Mesothelial cell of epicardium (in vitro differentiated cells): ENCODE measurements at regions not wholly inside any gene's neighbourhood (a gene's known extent, or its start where the extent isn't known, plus 50 kb on each side); places are given as distances from the start of the nearest gene placed in this dataset.

ENCODE experiments used
- DNase-seq, 2 experiments: peaks; one replicate each; pipeline ENCODE4 v3.0.0; 2021; ENCODE audit warnings: low spot score in 2 of 2; ENCODE audit not compliant: unreplicated experiment in 2 of 2
- H3K27ac Mint-ChIP-seq: 2 replicates; pipeline ENCODE4 v1.8.0; 2021; ENCODE audit warnings: mixed read lengths
- H3K27me3 Mint-ChIP-seq: 2 replicates; pipeline ENCODE4 v1.8.0; 2021; ENCODE audit warnings: low read depth, mixed read lengths
- H3K36me3 Mint-ChIP-seq: 2 replicates; pipeline ENCODE4 v1.8.0; 2021; ENCODE audit warnings: mixed read lengths
- H3K4me1 Mint-ChIP-seq: 2 replicates; pipeline ENCODE4 v1.8.0; 2021; ENCODE audit warnings: mixed read lengths
- H3K4me3 Mint-ChIP-seq: 2 replicates; pipeline ENCODE4 v1.8.0; 2021; ENCODE audit warnings: mild to moderate bottlenecking, moderate library complexity, mixed read lengths
- H3K9me3 Mint-ChIP-seq: 2 replicates; pipeline ENCODE4 v1.8.0; 2021; ENCODE audit warnings: mixed read lengths
- CTCF ChIP-seq: fragments of 200-600 bp; sonication (generic); IDR thresholded peaks from one replicate; pipeline ENCODE4 v1.5.0; 2021; ENCODE audit warnings: antibody characterized with exemption; ENCODE audit not compliant: unreplicated experiment

GRCh38 chr18:67977067-67977616, 460.6 kb upstream of the DSEL start:
- H3K27ac Mint-ChIP-seq = no peak overlapping the region
- no peak for TF ChIP-seq CTCF
- no peak overlapping the region for H3K4me3 Mint-ChIP-seq
- no peaks in the 10 kb centered on the region for H3K4me1 Mint-ChIP-seq
- H3K9me3 Mint-ChIP-seq = no peaks in the 10 kb centered on the region
- H3K36me3 Mint-ChIP-seq = no peaks in the 10 kb centered on the region
- DNase-seq = no peak
- H3K27me3 Mint-ChIP-seq = no peaks in the 10 kb centered on the region

DNA sequence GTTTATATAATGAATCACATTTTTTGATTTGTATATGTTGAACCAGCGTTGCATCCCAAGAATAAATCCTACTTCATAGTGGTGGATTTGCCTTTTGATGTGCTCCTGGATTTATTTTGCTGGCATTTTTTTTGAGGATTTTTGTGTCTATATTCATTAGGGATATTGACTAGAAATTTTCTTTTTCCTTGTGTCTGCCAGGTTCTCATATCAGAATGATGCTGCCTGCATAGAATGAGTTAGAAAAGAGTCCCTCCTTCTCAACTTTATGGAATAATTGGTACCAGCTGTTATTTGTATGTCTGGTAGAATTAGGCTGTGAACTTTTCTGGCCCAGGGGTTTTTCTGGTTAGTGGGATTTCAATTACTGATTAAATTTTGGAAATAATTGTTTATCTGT, 457.4 kb upstream of the DSEL start:
- no peak for DNase-seq
- no peaks in the 10 kb centered on the region for H3K4me1 Mint-ChIP-seq
- no peak for TF ChIP-seq CTCF

GRCh38 chr18:67969458-67969857, 452.9 kb upstream of the DSEL start:
- DNase-seq = no peak

More for the DNA sequence above, 457.4 kb upstream of the DSEL start:
- Mint-ChIP-seq H3K27ac (no peak overlapping the region), H3K4me3 (no peak overlapping the region), H3K9me3 (no peaks in the 10 kb centered on the region), H3K27me3 (no peaks in the 10 kb centered on the region), H3K36me3 (no peaks in the 10 kb centered on the region)

DNA sequence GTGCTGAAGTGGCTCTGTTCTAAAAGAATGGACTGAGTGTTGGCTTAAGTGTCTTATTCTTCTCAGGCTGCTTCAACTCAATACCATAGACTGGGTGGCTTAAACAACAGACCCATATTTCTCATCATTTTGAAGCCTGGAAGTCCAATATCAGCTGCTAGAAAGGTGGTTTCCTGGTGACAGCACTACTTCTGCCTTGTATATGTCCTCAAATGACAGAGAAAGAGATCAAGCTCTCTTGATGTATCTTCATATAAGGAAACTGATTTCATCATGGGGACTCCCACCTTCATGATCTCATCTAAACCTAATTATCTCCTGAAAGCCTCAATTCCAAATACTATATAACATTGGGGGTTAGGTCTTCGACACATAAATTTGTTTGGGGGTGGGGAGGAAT, 449.7 kb upstream of the DSEL start:
- Mint-ChIP-seq H3K36me3 (no peaks in the 10 kb centered on the region), H3K4me3 (no peak overlapping the region), H3K27me3 (no peaks in the 10 kb centered on the region), H3K9me3 (no peaks in the 10 kb centered on the region), H3K27ac (no peak overlapping the region), H3K4me1 (no peaks in the 10 kb centered on the region)
- no peak for DNase-seq
- no peak for TF ChIP-seq CTCF

More at GRCh38 chr18:67969458-67969857, 452.9 kb upstream of the DSEL start:
- Mint-ChIP-seq H3K9me3 (no peaks in the 10 kb centered on the region), H3K36me3 (no peaks in the 10 kb centered on the region), H3K27ac (no peak overlapping the region), H3K4me3 (no peak overlapping the region), H3K27me3 (no peaks in the 10 kb centered on the region), H3K4me1 (no peaks in the 10 kb centered on the region)
- no peak for TF ChIP-seq CTCF

DNA sequence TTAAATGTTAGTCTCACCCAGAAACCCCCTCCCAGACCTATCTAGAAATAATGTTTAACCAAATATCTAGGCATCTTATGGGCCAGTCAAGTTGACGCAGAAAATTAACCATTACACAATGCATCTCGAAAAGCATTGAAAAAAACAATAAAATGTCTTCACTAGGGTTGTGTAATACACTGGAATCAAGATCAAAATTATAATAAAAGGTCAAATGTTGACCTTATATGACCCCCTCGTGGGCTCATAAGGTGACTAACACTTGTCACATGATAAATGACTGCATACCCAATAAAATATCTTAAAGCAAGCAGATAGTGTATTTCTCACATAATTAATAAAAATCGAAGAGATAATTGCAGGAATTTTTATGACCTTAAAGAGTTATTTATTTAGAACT, 447.9 kb upstream of the DSEL start:
- DNase-seq = no peak
- Mint-ChIP-seq H3K9me3 (no peaks in the 10 kb centered on the region), H3K27me3 (no peaks in the 10 kb centered on the region), H3K27ac (no peak overlapping the region), H3K4me3 (no peak overlapping the region), H3K36me3 (no peaks in the 10 kb centered on the region), H3K4me1 (no peaks in the 10 kb centered on the region)
- TF ChIP-seq CTCF = no peak
